D721Med (cell line): ENCODE measurements at regions not wholly inside any gene's neighbourhood (a gene's known extent, or its start where the extent isn't known, plus 50 kb on each side); places are given as distances from the start of the nearest gene placed in this dataset.

Experiments
- DNase-seq: peaks from one replicate; pipeline ENCODE4 v3.0.0; 2011; ENCODE audit warnings: low spot score; ENCODE audit not compliant: insufficient read length
- FAIRE-seq: peaks from 2 replicates; lab custom pipeline; 2011; peaks lifted over from hg19 to GRCh38; lab: Jason Lieb, UNC
- CTCF ChIP-seq: IDR thresholded peaks from 2 replicates; pipeline ENCODE4 v1.5.1; 2012; ENCODE audit warnings: mild to moderate bottlenecking, control low read depth; ENCODE audit not compliant: insufficient read depth; ENCODE audit errors: missing control alignments

GRCh38 chr4:168019019-168019651, 73.2 kb upstream of the ANXA10 start:
- FAIRE-seq, result no peak
- DNase-seq, result no peak
- TF ChIP-seq CTCF, result no peak

- DNase-seq, result no peak
- no peak for TF ChIP-seq CTCF
- FAIRE-seq, result no peak
Measured at GRCh38 chr4:168019921-168020320, 72.4 kb upstream of the ANXA10 start.

DNA sequence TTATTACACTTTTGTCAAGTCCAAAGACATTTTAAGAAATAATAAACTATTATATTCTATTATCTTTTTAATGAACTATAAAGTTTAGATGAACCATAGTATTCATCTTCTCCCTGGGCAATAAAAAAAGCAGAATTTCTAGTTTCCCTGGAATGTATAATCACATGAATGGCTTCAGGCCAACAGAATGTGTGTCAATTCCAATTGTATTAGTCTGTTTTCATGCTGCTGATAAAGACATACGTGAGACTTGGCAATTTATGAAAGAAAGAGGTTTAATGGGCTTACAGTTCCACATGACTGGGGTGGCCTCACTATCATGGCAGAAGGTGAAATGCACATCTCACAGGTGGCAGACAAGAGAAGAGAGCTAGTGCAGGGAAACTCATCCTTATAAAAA, 70.7 kb upstream of the ANXA10 start:
- FAIRE-seq, result no peak
- TF ChIP-seq CTCF, result no peak
- DNase-seq, result no peak

DNA sequence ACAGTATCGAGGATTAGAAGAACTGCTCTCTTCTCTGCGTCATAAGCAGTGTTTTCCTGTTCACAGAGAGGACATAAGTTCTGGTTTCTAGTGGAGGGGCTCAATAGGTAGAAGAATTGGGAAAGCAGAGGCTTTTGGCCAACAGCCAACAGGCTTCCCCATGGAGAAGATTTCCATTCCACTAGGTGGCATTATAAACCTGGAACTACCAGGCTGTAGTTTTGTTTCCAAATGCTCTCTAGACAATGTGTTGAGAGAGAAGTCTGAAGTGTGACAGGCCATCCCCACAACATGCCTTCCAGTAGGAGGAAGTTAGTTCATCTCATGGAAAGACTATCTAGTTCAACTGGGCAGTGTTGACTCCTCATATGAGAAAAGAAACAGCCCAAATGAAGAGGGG, 63.8 kb upstream of the ANXA10 start:
- no peak for DNase-seq
- no peak for TF ChIP-seq CTCF
- no peak for FAIRE-seq

DNA sequence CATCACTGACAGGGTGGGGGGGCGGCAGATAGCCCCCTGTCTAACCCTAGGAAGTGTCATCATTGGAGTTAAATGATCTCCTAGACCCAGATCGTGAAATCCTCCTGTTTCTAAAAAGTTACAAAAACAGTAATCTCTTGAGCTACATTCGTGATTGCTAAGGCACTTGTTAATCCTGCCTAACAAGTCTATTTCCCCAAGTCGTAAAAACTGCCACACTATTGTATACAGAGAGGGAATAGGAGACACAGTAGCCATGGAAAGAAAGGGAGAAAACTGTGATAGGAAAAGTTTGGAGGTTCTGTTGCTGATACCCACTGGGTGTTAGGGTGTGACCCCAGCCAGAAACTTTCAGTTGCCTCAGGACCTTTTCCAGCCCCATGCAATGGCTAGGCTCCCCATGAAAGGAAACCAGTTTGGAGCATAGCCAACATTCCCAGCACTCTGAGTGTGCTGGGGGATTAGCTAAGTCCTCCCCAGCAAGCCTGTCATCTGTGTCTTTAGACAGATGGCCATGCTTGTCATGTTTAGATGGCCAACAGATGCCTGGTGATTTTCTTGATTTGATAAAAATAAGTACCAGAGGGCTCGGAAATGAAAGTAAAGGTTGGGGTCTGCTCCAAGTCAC, 63.3 kb upstream of the ANXA10 start:
- DNase-seq, result no peak
- no peak for FAIRE-seq
- no peak for TF ChIP-seq CTCF

DNA sequence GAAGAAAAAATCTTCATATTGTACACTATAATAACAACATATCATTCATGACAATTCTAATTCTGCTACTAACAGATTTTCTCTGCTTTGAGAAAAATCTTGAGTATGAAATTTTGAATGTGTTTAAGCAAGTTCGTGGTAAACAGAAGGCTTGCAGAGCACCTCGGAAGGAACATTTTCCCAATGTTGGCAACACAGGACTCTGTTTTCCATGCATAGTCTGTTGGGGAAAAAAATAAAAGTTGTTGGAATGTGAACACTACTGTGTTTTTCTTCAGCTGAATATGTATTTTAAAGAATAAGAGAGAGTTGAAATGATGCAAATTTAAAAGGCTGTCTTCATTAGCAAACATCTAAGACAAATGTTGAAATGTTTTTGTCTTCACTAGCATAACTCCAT, 54.7 kb upstream of the ANXA10 start:
- FAIRE-seq (no peak), DNase-seq (no peak)
- TF ChIP-seq CTCF, result no peak

DNA sequence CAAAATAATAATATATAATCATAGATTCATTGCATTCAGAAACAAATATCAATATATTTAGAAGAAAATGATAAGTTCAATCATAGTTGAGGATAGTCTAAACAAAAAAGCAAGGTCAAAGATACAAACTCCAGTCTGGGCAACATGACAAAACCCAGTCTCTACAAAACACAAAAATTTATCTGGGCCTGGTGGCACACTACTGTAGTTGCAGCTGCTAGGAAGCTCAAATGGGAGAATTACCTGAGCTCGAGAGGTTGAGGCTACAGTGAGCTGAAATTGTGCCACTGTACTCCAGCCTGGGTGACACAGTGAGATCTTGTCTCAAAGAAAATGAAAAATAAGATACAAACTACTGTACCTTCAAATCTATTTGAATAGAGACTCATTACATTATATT, 52.7 kb upstream of the ANXA10 start:
- no peak for TF ChIP-seq CTCF
- FAIRE-seq (no peak), DNase-seq (no peak)
